HCT116 (cell line): ENCODE measurements at regions not wholly inside any gene's neighbourhood (a gene's known extent, or its start where the extent isn't known, plus 50 kb on each side); places are given as distances from the start of the nearest gene placed in this dataset.

Experiments
- ATAC-seq: fragments of 200-7000 bp; cut with Tn5 transposase; 2 replicates; pipeline ENCODE4 v1.9.1; 2020; ENCODE audit warnings: mild to moderate bottlenecking, moderate library complexity
- BruUV-seq: library from RNA; stranded (reverse); fragments of 400-500 nt; replicated peaks from 2 replicates; lab custom pipeline; 2021; lab: Mats Ljungman, UMichigan
- CTCF ChIA-PET: fragments of 300-600 bp; sonication (Branson Sonifier 250); formaldehyde crosslinking; loops from one replicate; lab custom pipeline; 2021; ENCODE audit warnings: antibody characterized with exemption; lab: Charles Lee
- POLR2A ChIA-PET: fragments of 300-600, 350-600 bp; sonication (Branson Sonifier 250); formaldehyde crosslinking; loops from one replicate; lab custom pipeline; 2021; ENCODE audit warnings: antibody characterized with exemption; lab: Charles Lee
- RAD21 ChIA-PET, 2 experiments: fragments of 300-600 bp; sonication (Branson Sonifier 250); formaldehyde crosslinking; loops; one replicate each; lab custom pipeline; 2023; ENCODE audit warnings: low total read pairs in 2 of 2; ENCODE audit not compliant: uncharacterized antibody in 2 of 2, unreplicated experiment in 2 of 2, low non-redundant PET in 1 of 2; lab: Charles Lee
- DNase-seq: peaks from one replicate; pipeline ENCODE4 v3.0.0-alpha.2; 2010; ENCODE audit warnings: low read depth, low spot score
- H2AFZ ChIP-seq: fragments of 200-600 bp; shearing (Covaris generic), sonication (generic); 2 replicates; pipeline ENCODE4 v1.6.1; 2017; ENCODE audit warnings: low read depth, mixed run types, mixed read lengths, antibody characterized with exemption, low read length; ENCODE audit not compliant: poor library complexity, severe bottlenecking
- H3K27ac ChIP-seq: 2 replicates; pipeline ENCODE4 v1.5.1; 2012; ENCODE audit warnings: low read depth, low read length
- H3K27me3 ChIP-seq: fragments of 200-600 bp; sonication (generic); 2 replicates; pipeline ENCODE4 v1.6.1; 2016; ENCODE audit warnings: mixed run types, low read length, mixed read lengths; ENCODE audit not compliant: insufficient read depth
- H3K36me3 ChIP-seq, 2 experiments: fragments of 200-500 bp in 1 of 2; fragments of 200-600 bp in 1 of 2; sonication (Bioruptor generic) in 1 of 2; sonication (generic) in 1 of 2; 2 replicates each; pipeline versions ENCODE4 v1.5.1 to v1.6.1; 2014 to 2016; ENCODE audit warnings: low read length in 2 of 2, inconsistent platforms in 1 of 2, mixed read lengths in 1 of 2, mixed run types in 1 of 2; ENCODE audit not compliant: insufficient read depth in 2 of 2, control insufficient read depth in 1 of 2
- H3K4me1 ChIP-seq, 2 experiments: fragments of 200-600 bp in 1 of 2; sonication (generic) in 1 of 2; 2 replicates each; pipeline versions ENCODE4 v1.5.1 to v1.6.1; 2012 to 2017; ENCODE audit warnings: low read length in 2 of 2, inconsistent platforms in 1 of 2, mild to moderate bottlenecking in 1 of 2, mixed read lengths in 1 of 2, mixed run types in 1 of 2, moderate library complexity in 1 of 2; ENCODE audit not compliant: insufficient read depth in 2 of 2, control insufficient read depth in 1 of 2
- H3K4me2 ChIP-seq: fragments of 200-600 bp; sonication (generic); 2 replicates; pipeline ENCODE4 v1.6.1; 2017; ENCODE audit warnings: mixed run types, low read length, mixed read lengths
- H3K4me3 ChIP-seq, 2 experiments: fragments of 200-600 bp in 1 of 2; sonication (generic) in 1 of 2; replicated peaks in 1 of 2; 2 replicates each; pipeline ENCODE4 v1.5.1; 2011 to 2016; ENCODE audit warnings: low read length in 2 of 2, control low read depth in 1 of 2, low read depth in 1 of 2, mild to moderate bottlenecking in 1 of 2, mixed read lengths in 1 of 2, mixed run types in 1 of 2
- H3K79me2 ChIP-seq: fragments of 200-600 bp; sonication (generic); 2 replicates; pipeline ENCODE4 v1.6.1; 2017; ENCODE audit warnings: mild to moderate bottlenecking, mixed run types, low read length, moderate library complexity, mixed read lengths; ENCODE audit not compliant: insufficient read depth
- H3K9ac ChIP-seq: fragments of 200-600 bp; sonication (generic); 2 replicates; pipeline ENCODE4 v1.6.1; 2016; ENCODE audit warnings: low read length, mixed read lengths
- H3K9me2 ChIP-seq: fragments of 200-600 bp; sonication (generic), shearing (Covaris generic); 2 replicates; pipeline ENCODE4 v1.6.1; 2017; ENCODE audit warnings: mixed run types, mild to moderate bottlenecking, moderate library complexity; ENCODE audit not compliant: insufficient read depth
- H3K9me3 ChIP-seq, 2 experiments: fragments of 200-500 bp in 1 of 2; fragments of 200-600 bp in 1 of 2; sonication (Bioruptor generic) in 1 of 2; sonication (generic) in 1 of 2; 2 replicates each; pipeline ENCODE4 v1.6.1; 2014 to 2017; ENCODE audit warnings: low read length in 2 of 2, mixed read lengths in 2 of 2, inconsistent platforms in 1 of 2, low read depth in 1 of 2, mild to moderate bottlenecking in 1 of 2, mixed run types in 1 of 2, moderate library complexity in 1 of 2; ENCODE audit not compliant: control insufficient read depth in 1 of 2, insufficient read depth in 1 of 2
- H4K20me1 ChIP-seq: fragments of 200-600 bp; sonication (generic), shearing (Covaris generic); 2 replicates; pipeline ENCODE4 v1.6.1; 2017; ENCODE audit warnings: mixed run types, mild to moderate bottlenecking, moderate library complexity; ENCODE audit not compliant: insufficient read depth
- EGR1 ChIP-seq: IDR thresholded peaks from 2 replicates; pipeline ENCODE4 v1.6.1; 2012; ENCODE audit warnings: low read depth
- EZH2 ChIP-seq: fragments of 200-600 bp; sonication (generic); IDR thresholded peaks from 2 replicates; pipeline ENCODE4 v1.6.1; 2017; ENCODE audit warnings: antibody characterized with exemption, mixed run types
- EZH2phosphoT487 ChIP-seq: fragments of 200-600 bp; IDR thresholded peaks from 2 replicates; pipeline ENCODE4 v1.6.1; 2018; ENCODE audit warnings: antibody characterized with exemption, borderline replicate concordance
- FOSL1 ChIP-seq: IDR thresholded peaks from 2 replicates; pipeline ENCODE4 v1.6.1; 2012; ENCODE audit warnings: low read depth
- JUND ChIP-seq: IDR thresholded peaks from 2 replicates; pipeline ENCODE4 v1.6.1; 2012
- SP1 ChIP-seq: IDR thresholded peaks from 2 replicates; pipeline ENCODE4 v1.6.1; 2012; ENCODE audit warnings: low read depth
- SRF ChIP-seq: IDR thresholded peaks from 2 replicates; pipeline ENCODE4 v1.6.1; 2012; ENCODE audit warnings: low read depth
- ZNF274 ChIP-seq: fragments of 200-500 bp; sonication (Bioruptor generic); IDR thresholded peaks from 2 replicates; pipeline ENCODE4 v1.6.1; 2014; ENCODE audit warnings: mild to moderate bottlenecking, low read depth, low read length, inconsistent platforms
- intact Hi-C: fragments of 100-400 bp; cut with micrococcal nuclease; formaldehyde crosslinking; loops from 2 replicates; pipeline ENCODE4 v1.10.0; 2022
- TF ChIP-seq, protein P1 (sequence below), 3 experiments: fragments of 200-600 bp in 1 of 3; sonication (generic) in 1 of 3; IDR thresholded peaks in 2 of 3; conservative IDR thresholded peaks in 1 of 3; 2 replicates each; pipeline ENCODE4 v1.5.1; 2012 to 2017; ENCODE audit warnings: low read depth in 2 of 3, low read length in 2 of 3, antibody characterized with exemption in 1 of 3, borderline replicate concordance in 1 of 3, control low read depth in 1 of 3, mild to moderate bottlenecking in 1 of 3, mixed read lengths in 1 of 3, mixed run types in 1 of 3, moderate library complexity in 1 of 3; ENCODE audit not compliant: insufficient read depth in 1 of 3
- TF ChIP-seq, protein P2 (sequence below): IDR thresholded peaks from 2 replicates; pipeline ENCODE4 v1.6.1; 2012; ENCODE audit warnings: low read depth
- TF ChIP-seq, protein P3 (sequence below): IDR thresholded peaks from 2 replicates; pipeline ENCODE4 v1.6.1; 2012

GRCh38 chr20:63059684-63060056 is 52.9 kb upstream of the BHLHE23 start (continued):
- TF ChIP-seq, protein P1, sequence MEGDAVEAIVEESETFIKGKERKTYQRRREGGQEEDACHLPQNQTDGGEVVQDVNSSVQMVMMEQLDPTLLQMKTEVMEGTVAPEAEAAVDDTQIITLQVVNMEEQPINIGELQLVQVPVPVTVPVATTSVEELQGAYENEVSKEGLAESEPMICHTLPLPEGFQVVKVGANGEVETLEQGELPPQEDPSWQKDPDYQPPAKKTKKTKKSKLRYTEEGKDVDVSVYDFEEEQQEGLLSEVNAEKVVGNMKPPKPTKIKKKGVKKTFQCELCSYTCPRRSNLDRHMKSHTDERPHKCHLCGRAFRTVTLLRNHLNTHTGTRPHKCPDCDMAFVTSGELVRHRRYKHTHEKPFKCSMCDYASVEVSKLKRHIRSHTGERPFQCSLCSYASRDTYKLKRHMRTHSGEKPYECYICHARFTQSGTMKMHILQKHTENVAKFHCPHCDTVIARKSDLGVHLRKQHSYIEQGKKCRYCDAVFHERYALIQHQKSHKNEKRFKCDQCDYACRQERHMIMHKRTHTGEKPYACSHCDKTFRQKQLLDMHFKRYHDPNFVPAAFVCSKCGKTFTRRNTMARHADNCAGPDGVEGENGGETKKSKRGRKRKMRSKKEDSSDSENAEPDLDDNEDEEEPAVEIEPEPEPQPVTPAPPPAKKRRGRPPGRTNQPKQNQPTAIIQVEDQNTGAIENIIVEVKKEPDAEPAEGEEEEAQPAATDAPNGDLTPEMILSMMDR (IDR thresholded peaks at IDR 0.05 in 2 of 3, conservative IDR thresholded peaks at IDR 0.05 in 1 of 3; ENCODE audit: borderline replicate concordance in 1 of 3, insufficient read depth in 1 of 3, low read depth in 2 of 3, low read length in 2 of 3) = no peak
- TF ChIP-seq, protein P2, sequence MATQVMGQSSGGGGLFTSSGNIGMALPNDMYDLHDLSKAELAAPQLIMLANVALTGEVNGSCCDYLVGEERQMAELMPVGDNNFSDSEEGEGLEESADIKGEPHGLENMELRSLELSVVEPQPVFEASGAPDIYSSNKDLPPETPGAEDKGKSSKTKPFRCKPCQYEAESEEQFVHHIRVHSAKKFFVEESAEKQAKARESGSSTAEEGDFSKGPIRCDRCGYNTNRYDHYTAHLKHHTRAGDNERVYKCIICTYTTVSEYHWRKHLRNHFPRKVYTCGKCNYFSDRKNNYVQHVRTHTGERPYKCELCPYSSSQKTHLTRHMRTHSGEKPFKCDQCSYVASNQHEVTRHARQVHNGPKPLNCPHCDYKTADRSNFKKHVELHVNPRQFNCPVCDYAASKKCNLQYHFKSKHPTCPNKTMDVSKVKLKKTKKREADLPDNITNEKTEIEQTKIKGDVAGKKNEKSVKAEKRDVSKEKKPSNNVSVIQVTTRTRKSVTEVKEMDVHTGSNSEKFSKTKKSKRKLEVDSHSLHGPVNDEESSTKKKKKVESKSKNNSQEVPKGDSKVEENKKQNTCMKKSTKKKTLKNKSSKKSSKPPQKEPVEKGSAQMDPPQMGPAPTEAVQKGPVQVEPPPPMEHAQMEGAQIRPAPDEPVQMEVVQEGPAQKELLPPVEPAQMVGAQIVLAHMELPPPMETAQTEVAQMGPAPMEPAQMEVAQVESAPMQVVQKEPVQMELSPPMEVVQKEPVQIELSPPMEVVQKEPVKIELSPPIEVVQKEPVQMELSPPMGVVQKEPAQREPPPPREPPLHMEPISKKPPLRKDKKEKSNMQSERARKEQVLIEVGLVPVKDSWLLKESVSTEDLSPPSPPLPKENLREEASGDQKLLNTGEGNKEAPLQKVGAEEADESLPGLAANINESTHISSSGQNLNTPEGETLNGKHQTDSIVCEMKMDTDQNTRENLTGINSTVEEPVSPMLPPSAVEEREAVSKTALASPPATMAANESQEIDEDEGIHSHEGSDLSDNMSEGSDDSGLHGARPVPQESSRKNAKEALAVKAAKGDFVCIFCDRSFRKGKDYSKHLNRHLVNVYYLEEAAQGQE = no peak
- TF ChIP-seq, protein P3, sequence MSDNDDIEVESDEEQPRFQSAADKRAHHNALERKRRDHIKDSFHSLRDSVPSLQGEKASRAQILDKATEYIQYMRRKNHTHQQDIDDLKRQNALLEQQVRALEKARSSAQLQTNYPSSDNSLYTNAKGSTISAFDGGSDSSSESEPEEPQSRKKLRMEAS = no peak
- TF ChIP-seq FOSL1 (no peak), EZH2 (no peak)

DNA sequence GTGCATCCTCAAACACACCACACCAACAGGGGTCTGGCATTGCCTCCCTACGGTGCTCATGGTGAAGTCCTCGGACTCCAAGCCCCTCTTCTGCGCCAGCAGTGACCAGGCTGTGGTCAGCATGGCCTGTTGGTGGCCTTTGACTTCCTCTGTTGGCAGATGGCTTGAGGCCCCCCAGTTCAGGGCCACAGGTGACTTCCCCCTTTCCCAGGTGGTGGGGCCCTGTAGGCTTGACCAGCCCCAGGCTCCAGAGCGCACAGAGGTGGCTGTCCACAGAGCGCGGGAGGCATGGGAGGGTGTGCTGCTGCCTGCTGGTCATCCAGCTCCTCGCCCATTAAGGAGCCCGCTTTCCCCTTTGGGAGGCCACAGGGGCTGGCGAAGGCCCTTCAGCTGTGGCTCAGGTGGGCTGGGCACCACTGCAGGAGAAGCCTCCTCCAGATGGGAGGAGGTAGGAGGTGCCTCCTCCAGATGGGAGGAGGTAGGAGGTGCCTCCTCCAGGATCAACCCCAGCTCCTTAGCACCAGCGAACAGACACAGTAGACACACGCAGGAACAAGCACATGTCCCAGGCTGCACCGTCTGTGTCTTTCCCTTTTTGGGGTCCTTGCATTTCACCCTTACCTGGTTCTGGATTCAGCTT is 52.1 kb upstream of the BHLHE23 start:
- Histone ChIP-seq H2AFZ (no peak overlapping the region), H3K27ac (no peak overlapping the region), H4K20me1 (no peaks in the 10 kb centered on the region), H3K79me2 (no peaks in the 10 kb centered on the region), H3K4me3 (no peak overlapping the region), H3K9me2 (no peaks in the 10 kb centered on the region), H3K4me1 (0 out of 4 replicates have a peak, but pooled peaks cover 0 to 3% of the 10 kb centered on the region in 2 experiments), H3K9ac (no peak overlapping the region), H3K36me3 (no peaks in the 10 kb centered on the region), H3K4me2 (no peak overlapping the region), H3K27me3 (peaks cover 8% of the 10 kb centered on the region; the same call in 1 of the 2 replicates), H3K9me3 (no peaks in the 10 kb centered on the region; a peak in 1 of 4 replicates)
- RAD21 ChIA-PET = no interaction called here
- intact Hi-C loops = no loop called here
- POLR2A ChIA-PET = no interaction called here
- DNase-seq = no peak
- ATAC-seq = peak; percentile 66
- BruUV-seq = no TSS peak
- CTCF ChIA-PET = interaction anchor here (1.3 kb wide), 1 partner anchor 165 kb away, joined by 3 read pairs; no protein-coding TSS in a partner anchor
- TF ChIP-seq SP1 (no peak), JUND (no peak), SRF (no peak), EZH2phosphoT487 (no peak), ZNF274 (no peak), FOSL1 (no peak), EGR1 (no peak)
- TF ChIP-seq, protein P2 = no peak
